ENCODE measurements at regions not wholly inside any gene's neighbourhood (a gene's known extent, or its start where the extent isn't known, plus 50 kb on each side); places are given as distances from the start of the nearest gene placed in this dataset.

DNA sequence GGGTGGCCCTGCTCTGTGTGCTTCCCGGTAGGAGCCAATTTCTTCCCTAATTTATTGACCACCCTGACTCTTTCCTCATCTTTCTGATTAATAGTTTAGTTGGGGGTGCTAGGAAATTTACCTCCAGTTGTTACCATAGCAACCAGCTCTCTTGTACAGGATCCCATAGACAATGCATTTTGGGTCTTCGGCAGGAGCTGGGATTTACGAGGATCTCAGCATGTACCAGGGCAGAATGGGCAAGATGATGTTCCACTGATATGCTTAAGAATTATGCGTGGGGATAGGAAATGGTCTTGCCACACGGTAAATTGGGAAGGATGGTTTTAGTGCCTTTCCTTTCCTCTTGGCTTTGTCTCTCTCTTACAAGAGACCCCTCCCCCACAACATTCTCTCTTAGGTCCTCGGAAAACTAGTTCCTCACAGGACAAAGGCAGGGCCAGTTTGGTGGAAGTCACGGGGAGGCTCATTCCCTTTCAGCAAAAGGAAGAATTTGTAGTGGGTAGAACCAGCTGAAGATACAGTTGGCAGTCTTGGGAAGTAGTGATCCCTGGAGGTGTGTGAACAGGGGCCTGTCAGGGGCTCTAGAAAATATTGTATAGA lies 133.4 kb upstream of the SHB start:
- DNase-seq (ENCODE audit: extremely low spot score, insufficient read length, low read depth) (no peak), FAIRE-seq (no peak)

DNA sequence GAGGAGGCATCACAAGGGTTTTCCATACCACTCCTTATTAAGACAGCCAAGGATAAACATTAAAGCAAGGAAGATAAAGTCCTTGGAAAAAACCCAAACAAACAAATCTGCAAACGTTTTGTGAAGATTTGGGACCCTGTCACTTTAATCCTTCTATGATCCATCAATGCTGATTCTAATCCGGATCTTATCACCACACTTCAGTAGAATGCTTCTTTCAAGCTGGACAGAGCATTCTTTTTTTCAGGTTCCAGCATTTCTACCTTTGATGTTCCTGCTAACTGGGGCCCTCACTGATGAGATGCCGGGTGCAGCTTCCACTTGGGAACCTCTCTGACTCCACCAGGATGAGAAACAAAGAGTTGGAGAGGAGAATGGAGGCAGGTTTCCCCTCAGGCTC lies 132.8 kb upstream of the SHB start:
- DNase-seq (ENCODE audit: extremely low spot score, insufficient read length, low read depth) (no peak), FAIRE-seq (no peak)

GRCh38 chr9:38200431-38200830 lies 131.4 kb upstream of the SHB start:
- FAIRE-seq (no peak), DNase-seq (ENCODE audit: extremely low spot score, insufficient read length, low read depth) (no peak)

GRCh38 chr9:38198140-38198539 lies 129.1 kb upstream of the SHB start:
- FAIRE-seq = no peak

GRCh38 chr9:38196714-38197113 lies 127.7 kb upstream of the SHB start:
- no peak for DNase-seq (ENCODE audit: extremely low spot score, insufficient read length, low read depth)
- no peak for FAIRE-seq

More at GRCh38 chr9:38198140-38198539, 129.1 kb upstream of the SHB start:
- DNase-seq (ENCODE audit: extremely low spot score, insufficient read length, low read depth) = no peak

- DNase-seq (ENCODE audit: extremely low spot score, insufficient read length, low read depth) (no peak), FAIRE-seq (no peak)
Measured at GRCh38 chr9:38195737-38196161, 126.7 kb upstream of the SHB start.

DNA sequence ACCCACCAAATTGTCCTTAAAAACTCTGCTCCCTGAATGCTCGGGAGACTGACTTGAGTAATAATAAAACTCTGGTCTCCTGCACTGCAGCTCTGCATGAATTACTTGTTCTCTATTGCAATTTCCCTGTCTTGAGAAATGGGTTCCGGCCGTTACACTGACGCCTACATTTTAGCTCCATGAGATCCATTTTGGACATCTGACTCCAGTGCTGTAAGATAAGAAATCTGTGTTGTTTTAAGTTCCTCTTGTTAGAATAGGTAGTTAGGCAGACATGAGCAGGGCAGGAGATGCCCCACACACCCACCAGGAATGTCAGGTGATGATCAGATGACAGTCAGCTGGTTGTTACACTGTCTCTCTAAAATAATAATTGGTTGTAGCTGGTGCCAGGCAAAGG lies 125.8 kb upstream of the SHB start:
- FAIRE-seq = no peak
- DNase-seq (ENCODE audit: extremely low spot score, insufficient read length, low read depth) = no peak

- FAIRE-seq (no peak), DNase-seq (ENCODE audit: extremely low spot score, insufficient read length, low read depth) (no peak)
Measured at GRCh38 chr9:38192731-38193265, 123.8 kb upstream of the SHB start.

- DNase-seq (ENCODE audit: extremely low spot score, insufficient read length, low read depth) = no peak
- FAIRE-seq = no peak
Measured at GRCh38 chr9:38186404-38187115, 117.5 kb upstream of the SHB start.

DNA sequence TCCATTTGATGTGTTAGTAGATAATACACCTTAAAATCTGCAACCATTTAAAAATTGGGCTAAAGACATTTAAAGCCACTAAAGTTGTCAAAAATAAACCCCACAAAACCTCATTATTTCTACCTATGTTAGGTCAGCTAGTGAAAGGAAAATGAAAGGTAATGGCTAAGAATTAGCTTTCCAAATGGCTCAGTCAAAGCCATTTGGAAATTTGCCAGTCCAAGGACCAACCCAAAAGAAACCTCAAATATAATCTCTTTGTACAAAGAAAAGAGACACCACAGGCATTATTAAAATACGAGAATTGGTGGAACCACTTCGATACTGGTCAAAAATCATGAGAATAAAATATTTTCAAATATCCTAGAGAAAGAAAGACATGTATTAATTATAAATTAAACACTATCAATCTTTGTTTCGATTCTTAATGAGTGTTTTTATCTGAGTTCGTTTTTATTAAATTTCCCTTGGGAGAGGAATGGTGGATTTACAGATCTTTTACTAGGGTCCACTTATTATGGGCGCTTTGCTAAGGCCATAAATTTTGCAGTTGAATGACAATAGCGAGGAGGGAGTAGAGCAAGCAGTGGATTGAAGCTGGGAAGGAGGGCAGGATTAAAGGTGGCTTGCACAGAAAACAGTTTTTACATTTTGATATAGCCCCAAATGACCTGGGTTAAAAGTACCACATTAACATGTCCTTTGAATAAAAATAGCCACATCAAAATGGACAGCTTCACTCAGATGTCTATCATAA lies 116.8 kb upstream of the SHB start:
- DNase-seq (ENCODE audit: extremely low spot score, insufficient read length, low read depth) = no peak
- FAIRE-seq = no peak

GRCh38 chr9:38183994-38184568 lies 115.1 kb upstream of the SHB start:
- no peak for DNase-seq (ENCODE audit: extremely low spot score, insufficient read length, low read depth)
- FAIRE-seq = no peak

DNA sequence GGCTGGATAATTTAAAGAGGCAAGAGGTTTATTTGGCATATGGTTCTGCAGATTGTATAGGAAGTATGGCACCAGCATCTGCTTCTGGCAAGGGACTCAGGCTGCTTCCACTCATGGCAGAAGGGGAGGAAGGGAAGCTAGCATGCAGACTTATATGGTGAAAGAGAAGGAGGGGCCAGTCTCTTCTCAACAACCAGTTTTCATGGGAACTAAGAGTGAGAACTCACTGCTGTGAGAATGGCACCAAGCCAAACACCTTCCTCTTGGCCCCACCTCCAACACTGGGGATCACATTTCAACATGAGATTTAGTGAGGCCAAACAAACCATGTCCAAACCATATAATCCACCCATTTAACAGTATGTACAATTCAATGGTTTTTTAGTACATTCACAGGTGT lies 113.3 kb upstream of the SHB start:
- peak; percentile 76 for FAIRE-seq
- no peak for DNase-seq (ENCODE audit: extremely low spot score, insufficient read length, low read depth)

DNA sequence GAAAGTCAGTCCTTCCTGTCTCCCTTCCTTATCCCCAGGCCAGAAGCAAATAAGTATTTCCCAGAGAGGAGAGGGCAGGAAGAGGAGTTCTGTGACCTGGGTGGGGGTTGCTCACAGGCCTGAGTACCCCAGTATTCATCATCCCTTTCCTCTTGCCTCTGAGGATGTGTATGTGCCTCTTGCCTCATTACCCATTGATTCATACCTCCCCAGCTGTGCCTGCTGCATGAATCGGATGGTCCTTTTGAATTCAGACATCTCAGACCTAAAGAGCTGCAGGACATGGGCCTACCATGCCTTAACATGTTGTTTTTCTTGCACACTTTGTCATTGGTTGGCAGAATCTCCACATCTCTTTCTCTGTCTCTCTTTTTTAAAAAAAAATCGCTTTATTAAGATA lies 112.8 kb upstream of the SHB start:
- no peak for FAIRE-seq
- DNase-seq (ENCODE audit: extremely low spot score, insufficient read length, low read depth) = no peak

- no peak for FAIRE-seq
- DNase-seq (ENCODE audit: extremely low spot score, insufficient read length, low read depth) = no peak
Measured at GRCh38 chr9:38181232-38181631, 112.2 kb upstream of the SHB start.

DNA sequence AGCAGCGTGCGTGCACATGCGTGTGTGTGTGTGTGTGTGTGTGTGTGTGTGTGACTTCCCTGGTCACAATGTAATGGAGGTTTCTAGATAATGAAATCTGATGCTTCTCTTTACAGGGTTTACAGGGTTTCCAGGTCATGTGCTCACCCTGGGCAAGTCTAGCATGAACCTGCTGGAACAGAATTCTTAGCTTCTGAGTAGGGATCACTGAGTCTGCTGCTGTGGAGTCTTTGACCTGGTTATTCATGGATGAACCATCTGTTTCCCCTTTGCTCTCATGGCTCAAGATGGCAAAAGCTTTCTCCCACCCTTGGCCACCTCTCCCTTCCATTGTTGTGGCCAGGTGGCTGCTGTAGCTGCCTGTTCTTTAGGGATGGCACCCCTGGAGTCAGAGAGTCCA lies 111.6 kb upstream of the SHB start:
- FAIRE-seq = no peak
- no peak for DNase-seq (ENCODE audit: extremely low spot score, insufficient read length, low read depth)

DNA sequence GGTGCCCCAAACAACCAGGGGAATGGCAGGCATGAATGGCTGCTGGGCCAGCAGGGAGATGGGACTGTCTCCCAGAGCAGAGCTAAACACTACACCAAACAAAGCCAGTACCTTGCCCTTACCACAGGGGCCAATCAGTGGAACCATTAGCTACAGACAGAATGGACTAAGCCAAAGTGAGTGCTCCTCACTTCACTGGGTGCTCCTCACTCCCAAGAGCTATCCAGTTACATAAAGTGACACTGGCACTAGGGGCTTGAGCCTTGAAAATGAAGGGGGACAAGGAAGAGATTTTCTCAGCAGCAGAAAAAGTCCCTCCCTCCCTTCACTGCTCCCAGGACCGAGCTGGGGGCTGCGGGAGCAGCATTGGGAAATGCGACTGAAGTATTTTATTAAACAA lies 110.9 kb upstream of the SHB start:
- DNase-seq (ENCODE audit: extremely low spot score, insufficient read length, low read depth) (no peak), FAIRE-seq (no peak)

DNA sequence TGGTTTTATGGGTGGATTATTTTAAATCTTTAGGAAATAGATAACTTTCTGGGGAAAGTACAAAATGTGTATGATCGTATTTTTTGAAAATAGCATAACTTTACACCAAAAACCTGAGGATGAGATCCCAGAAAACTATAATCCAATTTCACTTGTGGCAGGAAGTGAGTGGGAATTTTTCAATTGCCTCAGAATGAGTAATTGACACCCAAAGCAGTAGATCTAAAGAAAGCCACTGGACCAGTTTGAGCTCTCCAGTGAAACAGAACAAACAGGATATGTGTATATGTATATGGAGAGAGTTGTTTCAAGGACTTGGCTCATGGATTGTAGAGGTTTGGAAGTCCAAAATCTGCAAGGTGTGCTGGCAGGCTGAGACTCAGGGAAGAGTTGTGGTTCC lies 109.2 kb upstream of the SHB start:
- peak; percentile 12 for FAIRE-seq

DNA sequence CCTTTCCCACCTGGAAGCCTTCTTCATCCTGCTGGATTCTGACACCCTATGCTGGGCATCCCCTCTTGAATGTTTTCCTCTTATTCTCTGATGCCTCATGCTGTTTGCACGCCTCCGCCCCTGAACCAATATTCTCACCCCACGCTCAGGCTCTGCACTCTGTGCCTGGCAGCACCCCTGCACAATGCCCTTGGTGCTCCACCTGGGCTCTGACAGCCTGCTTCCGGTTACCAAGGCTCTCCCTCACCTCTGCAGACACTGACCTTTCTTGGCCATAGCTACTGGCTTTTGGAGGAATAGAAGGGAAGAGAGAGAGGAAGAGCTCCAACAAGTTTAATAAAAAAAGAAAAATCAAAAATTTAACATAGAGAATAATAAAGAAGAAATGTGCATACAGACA lies 108.7 kb upstream of the SHB start:
- DNase-seq (ENCODE audit: extremely low spot score, insufficient read length, low read depth) = no peak
- no peak for FAIRE-seq

More for the DNA sequence above, 109.2 kb upstream of the SHB start:
- DNase-seq (ENCODE audit: extremely low spot score, insufficient read length, low read depth) = no peak

DNA sequence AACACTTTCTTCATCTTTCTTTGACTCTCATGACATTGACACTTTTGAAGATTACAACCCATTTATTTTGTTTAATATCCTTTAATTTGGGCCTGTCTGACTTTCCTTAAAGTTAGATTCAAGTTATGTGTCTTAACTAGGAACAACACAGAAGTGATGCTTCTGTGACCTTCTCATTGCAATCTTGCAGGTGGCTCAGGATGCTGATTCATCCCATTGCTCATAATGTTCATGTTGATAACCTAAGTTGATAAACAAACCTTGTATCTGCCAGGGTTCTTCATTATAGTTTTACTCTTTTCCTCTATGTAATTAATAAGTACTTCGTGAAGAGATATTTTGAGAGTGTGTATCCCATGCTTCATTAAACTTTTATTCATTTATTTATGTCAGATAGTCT lies 107.2 kb upstream of the SHB start:
- FAIRE-seq = no peak

GRCh38 chr9:38175423-38175822 lies 106.4 kb upstream of the SHB start:
- FAIRE-seq = no peak

More for the DNA sequence above, 107.2 kb upstream of the SHB start:
- no peak for DNase-seq (ENCODE audit: extremely low spot score, insufficient read length, low read depth)

GRCh38 chr9:38172586-38172985 lies 103.6 kb upstream of the SHB start:
- FAIRE-seq (no peak), DNase-seq (ENCODE audit: extremely low spot score, insufficient read length, low read depth) (no peak)

More at GRCh38 chr9:38175423-38175822, 106.4 kb upstream of the SHB start:
- DNase-seq (ENCODE audit: extremely low spot score, insufficient read length, low read depth) = no peak

All from GM18507 (cell line).